ENCODE measurements at regions not wholly inside any gene's neighbourhood (a gene's known extent, or its start where the extent isn't known, plus 50 kb on each side); places are given as distances from the start of the nearest gene placed in this dataset.

- TF ChIP-seq CTCF (IDR thresholded peaks at IDR 0.05; ENCODE audit: borderline replicate concordance, extremely low read depth, low read length, poor library complexity, severe bottlenecking) = no peak
- no peak for TF ChIP-seq EZH2 (IDR thresholded peaks at IDR 0.05; ENCODE audit: borderline replicate concordance, low read depth, low read length, severe bottlenecking)
Observed at GRCh38 chr15:93203036-93203435, 114.0 kb upstream of the RGMA start.
